HG03280 (cell line): ENCODE measurements at regions not wholly inside any gene's neighbourhood (a gene's known extent, or its start where the extent isn't known, plus 50 kb on each side); places are given as distances from the start of the nearest gene placed in this dataset.

Source experiments
- ATAC-seq: cut with Tn5 transposase; IDR thresholded peaks from one replicate; pipeline ENCODE4 v1.9.1; 2021; ENCODE audit warnings: mild to moderate bottlenecking, moderate library complexity; ENCODE audit not compliant: unreplicated experiment

- ATAC-seq: no peak
Observed at GRCh38 chr13:76795701-76796695, 90.2 kb downstream of the KCTD12 start.

GRCh38 chr13:76792731-76793347, 93.4 kb downstream of the KCTD12 start:
- no peak for ATAC-seq

DNA sequence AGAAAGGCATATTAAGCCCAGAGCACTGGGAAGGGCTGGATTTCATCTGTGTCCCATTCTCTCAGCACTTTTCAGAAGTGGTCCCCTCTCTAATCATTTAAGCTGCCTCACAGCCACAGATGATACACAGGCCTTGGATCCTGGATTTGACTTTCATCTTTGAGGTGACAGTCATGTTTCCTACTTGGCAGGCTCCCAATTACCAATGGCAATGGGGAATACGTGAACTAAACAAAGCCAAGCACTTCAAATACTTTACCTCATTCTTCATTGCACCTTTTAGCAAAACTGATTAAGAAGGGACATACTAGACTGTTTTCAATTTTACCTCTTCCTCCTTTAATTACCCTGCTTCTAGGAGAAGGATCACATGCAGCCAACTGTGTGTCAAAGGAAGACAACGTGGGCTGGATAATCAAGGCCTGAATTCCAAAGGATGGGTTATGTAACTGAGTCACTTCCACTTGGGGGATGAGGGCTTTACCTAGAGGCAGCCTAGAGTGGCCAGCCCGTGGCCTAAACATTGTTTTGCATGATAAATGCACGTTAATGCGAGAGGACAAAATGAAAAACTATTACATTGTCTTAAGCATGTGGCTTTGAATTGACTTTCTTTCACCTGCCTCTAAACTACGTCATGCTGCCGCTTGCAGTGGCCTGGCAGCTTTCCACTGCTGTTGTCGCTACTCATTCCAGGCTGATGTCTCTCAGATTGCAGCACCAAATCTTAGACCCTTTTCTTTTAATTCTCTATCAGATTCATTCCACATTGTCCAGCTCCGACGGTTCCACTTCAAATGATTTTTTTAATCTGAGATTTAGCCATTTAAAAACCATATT, 95.0 kb downstream of the KCTD12 start:
- no peak for ATAC-seq

GRCh38 chr13:76790526-76790925, 95.7 kb downstream of the KCTD12 start:
- no peak for ATAC-seq

DNA sequence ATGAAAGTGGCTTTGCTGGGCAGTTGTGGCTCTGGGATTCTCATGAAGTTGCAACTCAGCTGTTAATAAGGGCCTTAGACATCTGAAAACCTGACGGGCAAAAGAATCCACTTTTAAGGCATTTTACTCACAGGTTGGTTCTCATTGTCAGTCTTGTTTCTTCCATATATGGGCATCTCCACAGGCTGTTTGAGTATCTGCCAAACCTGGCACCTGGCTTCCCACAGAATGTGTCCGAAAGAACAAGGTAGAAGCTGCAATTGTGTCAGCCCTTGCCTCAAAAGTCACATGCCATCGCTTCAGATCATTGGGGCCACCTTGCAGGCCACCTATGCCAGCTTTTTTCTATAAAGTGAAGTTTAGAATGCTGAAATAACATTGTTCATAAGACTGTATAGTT, 102.4 kb downstream of the KCTD12 start:
- no peak for ATAC-seq

DNA sequence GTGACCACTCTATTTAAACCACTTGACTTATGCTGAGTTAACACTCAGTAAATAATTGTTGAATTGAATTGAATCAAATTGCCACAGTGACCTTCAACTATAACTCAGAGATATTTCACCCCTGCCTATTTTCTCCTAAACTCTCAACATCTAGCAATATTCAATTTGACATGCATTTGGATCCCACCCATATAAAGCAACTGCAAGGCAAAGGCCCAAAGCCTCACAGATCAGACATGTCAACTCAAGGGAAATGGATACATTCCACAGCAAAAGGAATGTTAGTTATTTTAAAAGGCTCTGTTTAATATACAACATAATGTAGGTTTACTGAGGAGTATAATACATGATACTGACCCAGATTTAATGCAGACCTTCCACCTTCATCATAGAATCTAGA, 107.4 kb downstream of the KCTD12 start:
- ATAC-seq: no peak

DNA sequence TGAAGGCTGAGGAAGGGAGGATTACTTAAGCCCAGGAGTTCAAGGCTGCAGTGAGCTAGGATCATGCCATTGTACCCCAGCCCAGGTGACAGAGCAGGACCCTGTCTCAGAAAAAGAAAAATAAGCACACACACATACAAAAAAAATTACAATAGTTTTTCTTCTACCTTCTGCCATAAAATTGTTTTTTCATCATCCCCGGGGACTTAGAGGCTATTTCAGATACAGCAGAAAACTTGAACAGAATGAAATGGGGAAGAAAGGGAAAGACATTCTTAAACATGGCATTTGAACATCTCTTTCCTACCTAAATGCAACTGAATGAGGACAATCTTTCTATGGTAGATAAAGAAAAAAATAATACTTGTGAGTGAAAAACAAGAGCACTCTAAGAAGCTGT, 109.1 kb downstream of the KCTD12 start:
- no peak for ATAC-seq

DNA sequence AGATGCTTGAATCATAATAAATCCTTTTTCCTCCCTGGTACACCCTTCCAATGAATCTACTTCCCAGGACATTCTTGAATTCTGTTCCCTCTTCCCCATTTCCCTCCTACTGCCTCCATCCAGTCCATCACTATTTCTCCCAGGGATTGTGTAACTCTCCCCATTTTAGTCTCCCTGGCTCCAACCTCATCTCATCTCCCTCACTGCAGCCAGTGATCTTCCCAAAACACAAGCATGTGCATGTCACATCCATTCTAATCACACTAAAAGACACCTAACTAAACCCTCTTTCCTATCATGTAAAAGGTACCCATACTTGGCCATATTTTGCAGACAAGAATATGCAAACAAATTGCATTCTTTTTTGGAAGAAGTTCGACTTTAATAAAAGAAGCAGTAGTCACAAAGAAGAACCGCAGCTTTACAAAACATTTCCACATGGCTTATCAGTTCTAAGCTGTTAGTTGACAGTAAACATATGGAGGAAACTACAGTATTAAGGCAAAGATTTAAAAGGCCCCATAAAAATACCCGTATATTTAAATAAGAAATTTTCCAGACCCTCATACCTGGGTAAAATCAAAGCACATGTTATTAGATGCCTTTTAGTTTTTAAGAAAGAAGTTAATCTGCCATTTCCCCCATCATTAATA, 111.0 kb downstream of the KCTD12 start:
- ATAC-seq: no peak

DNA sequence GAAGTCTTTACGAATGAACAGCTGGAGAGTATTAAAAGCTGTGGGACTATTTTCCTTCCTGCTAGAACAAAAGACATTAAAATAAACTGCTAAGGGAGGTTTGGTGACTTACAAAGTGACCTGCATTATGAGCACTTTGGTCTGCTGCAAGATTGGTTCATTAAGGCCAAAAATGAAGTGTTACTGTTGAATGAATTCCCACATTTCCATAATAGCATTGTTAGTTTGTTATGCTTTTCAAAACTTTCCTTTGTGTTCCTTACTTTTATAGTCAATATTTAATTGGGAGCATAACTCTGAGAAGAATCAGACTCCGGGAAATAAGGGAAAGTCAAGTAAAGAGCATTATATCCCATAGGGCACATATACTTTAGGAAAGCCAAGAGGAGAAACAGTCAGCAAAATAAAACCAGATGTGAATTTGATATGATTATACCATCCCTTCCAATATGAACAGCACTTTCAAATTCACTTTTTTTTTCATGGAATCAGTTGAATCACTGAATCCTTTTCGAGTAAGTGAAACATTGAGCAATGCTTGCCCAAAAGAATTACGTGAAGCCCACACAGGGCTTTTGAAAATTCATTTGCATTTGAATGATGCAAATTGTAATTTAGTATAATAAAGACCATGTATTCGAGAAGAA, 112.6 kb downstream of the KCTD12 start:
- ATAC-seq: no peak

DNA sequence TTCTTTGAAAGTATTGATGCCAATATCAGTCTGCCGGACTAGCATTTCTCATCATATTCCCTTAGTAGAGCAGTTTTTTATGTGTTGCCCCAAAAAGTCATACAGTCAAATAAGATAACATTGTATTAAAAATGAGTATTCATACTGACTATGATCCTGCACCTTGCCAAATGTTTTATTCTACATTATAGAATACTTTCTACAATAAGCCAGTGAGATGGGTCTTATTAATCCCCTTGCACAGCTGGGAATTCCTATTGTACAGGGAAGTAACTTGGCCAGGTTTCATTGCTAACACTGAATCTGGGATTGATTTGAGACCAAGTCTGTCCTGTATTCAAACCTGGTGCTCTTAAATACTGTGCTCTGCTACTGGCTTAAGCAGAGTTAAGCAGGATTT, 114.0 kb downstream of the KCTD12 start:
- ATAC-seq: no peak

GRCh38 chr13:76769271-76769791, 116.9 kb downstream of the KCTD12 start:
- ATAC-seq: no peak

DNA sequence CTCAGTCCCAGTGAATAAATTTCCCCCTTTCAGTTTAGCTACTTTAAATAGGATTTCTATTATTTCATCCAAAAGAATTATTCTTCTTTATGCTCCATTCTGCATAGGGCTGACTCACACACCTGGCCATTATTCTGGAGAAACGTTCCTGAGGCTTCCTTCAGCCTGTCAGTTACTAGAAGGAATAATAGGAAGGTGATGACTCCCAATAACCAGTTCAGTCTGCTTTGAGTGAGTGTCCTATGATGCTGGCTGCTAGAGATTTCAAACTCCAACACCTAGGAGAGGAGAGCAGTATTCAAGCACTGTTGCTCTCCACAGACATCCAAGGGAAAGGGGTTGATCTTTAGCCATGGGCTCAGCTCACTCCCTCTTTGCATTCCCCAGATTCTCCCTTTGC, 117.8 kb downstream of the KCTD12 start:
- no peak for ATAC-seq

GRCh38 chr13:76764916-76765315, 121.3 kb downstream of the KCTD12 start:
- ATAC-seq: no peak

DNA sequence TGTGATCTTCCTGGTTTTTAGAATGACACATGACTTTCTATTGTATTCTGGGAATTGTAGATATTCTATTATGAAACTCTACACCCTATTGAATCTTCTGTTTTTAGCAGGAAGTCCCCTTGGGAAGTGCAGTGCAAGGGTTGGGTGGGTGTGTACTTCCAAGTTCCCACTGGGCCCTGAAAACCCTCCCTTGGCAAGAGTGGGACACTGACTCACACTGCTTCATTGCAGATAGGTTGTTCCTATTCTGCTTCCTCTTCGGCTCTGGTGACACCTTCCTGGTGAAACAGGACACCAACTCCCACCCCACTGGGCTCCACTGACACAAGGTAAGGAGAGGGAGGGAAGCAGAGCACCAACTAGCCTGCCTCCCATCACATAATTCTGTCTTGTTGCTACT, 121.8 kb downstream of the KCTD12 start:
- ATAC-seq: no peak

GRCh38 chr13:76762721-76763120, 123.5 kb downstream of the KCTD12 start:
- ATAC-seq: no peak

GRCh38 chr13:76759877-76760276, 126.3 kb downstream of the KCTD12 start:
- no peak for ATAC-seq

- no peak for ATAC-seq
Observed at GRCh38 chr13:76758738-76759137, 127.5 kb downstream of the KCTD12 start.

DNA sequence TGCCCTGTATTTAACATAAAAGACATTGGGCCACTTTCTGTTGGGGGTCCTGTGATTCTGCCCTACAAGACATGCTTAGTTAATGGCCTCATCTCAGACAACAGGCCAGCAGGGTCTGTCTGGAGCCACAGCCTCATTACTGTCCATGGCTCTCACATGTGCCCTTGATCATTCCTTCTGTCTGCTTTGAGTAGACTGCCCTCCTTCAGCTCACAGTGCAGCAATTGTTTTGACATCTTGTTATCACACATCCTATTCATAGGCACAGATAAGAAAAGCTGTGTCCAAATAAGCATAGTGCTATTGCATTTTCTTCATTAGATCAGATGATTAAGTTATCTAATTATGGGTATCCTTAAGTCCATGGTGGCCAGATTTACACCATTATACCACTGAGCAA, 127.9 kb downstream of the KCTD12 start:
- ATAC-seq: no peak

DNA sequence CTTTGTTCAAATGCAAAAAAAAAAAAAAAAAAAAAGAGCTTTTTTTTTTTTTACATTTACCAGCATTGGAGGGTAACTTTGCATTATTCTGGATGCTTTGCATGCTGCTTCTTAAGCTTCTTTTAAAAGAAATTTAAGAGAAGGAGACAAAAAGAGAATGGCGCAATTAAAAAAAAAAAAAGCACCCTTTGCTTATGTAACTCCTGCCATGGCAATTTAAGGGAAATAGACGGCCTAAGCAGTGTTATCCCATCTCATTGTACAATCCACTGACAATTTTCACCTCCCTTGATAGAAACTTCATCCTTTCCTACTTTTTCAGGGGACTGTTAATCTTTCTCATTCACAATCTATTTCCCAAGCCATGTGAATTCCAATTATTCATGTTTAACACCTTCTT, 129.8 kb downstream of the KCTD12 start:
- ATAC-seq: no peak

GRCh38 chr13:76754414-76754813, 131.8 kb downstream of the KCTD12 start:
- no peak for ATAC-seq
